ENCODE measurements at regions not wholly inside any gene's neighbourhood (a gene's known extent, or its start where the extent isn't known, plus 50 kb on each side); places are given as distances from the start of the nearest gene placed in this dataset.
A peak's percentile ranks its signal among the peaks of the same experiment; 100 is the strongest.

DNA sequence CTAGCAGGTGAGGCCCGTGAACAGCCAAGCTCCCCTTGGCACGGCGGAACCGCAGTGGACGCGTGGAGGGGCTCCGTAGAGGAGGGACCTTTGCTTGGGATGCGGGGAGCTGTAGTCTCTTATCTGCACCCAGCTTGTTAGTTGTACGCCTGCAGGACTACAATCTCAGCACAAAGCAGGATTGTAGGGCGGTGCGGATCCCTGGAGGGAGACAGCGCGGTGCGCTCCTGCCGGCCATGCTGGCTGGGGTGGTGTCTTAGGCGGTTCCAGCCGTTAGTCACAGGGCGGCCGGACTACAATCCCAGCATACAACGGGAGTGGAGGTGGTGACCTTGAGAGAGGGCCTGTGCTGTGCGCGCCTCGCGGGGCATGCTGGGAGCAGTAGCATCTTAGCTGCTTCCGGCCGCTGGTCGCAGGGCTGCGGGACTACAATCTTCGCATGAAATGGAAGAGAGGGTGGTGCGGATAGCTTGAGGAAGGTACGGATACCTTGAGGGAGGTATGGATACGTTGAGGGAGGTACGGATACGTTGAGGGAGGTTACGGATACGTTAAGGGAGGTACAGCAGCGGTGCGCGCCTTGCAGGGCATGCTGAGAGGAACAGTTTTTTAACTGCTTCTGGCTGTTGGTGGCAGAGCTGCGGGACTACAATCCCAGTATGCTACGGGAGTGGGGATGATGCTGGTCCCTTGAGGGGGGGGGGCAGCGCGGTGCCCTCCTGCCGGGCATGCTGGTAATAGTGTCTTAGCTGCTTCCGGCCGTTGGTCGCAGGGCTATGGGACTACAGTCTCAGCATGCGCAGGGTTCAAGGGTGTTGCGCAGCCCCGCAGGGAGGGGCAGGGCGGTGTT is 1419.1 kb downstream of the UQCRFS1 start:
- peak overlapping the region; percentile 89 for H3K4me2 ChIP-seq (ENCODE audit: insufficient read depth, low read length, poor library complexity, severe bottlenecking)
- H2AK5ac ChIP-seq (ENCODE audit: low read depth, low read length), result peak overlapping the region; percentile 94
- peak overlapping the region; percentile 90 for H3K27ac ChIP-seq (replicated peaks; ENCODE audit: low read length)
- peak overlapping the region; percentile 90 for H3K18ac ChIP-seq (ENCODE audit: low read length)
- peaks cover 2 to 12% of the 10 kb centered on the region in 2 donors for H3K36me3 ChIP-seq (replicated peaks in 1 of 2; ENCODE audit: control insufficient read depth in 2 of 2, insufficient read depth in 2 of 2, low read length in 2 of 2)
- peak overlapping the region; percentile 86 for H4K8ac ChIP-seq (ENCODE audit: low read depth, low read length)
- peaks cover 12% of the 10 kb centered on the region for H3K79me1 ChIP-seq (ENCODE audit: low read depth, low read length)
- peak overlapping the region; percentile 96 for H2AFZ ChIP-seq (ENCODE audit: low read length)
- H3K27me3 ChIP-seq (ENCODE audit: control insufficient read depth in 3 of 3, insufficient read depth in 3 of 3, low read depth in 1 of 3, low read length in 3 of 3), result no peaks in the 10 kb centered on the region
- no peak overlapping the region for H2BK120ac ChIP-seq (ENCODE audit: low read depth, low read length)
- H3K9me3 ChIP-seq (replicated peaks in 1 of 2; ENCODE audit: control insufficient read depth in 2 of 2, insufficient read depth in 1 of 2, low read depth in 1 of 2, low read length in 2 of 2), result peaks cover 0 to 3% of the 10 kb centered on the region in 2 donors
- peaks cover 4 to 8% of the 10 kb centered on the region in 2 donors for H3K4me1 ChIP-seq (ENCODE audit: control insufficient read depth in 2 of 2, insufficient read depth in 1 of 2, low read depth in 1 of 2, low read length in 2 of 2)
- peak overlapping the region; percentile 15 for H2BK15ac ChIP-seq (ENCODE audit: low read length)
- no CpG with 5 or more reads among the region's 51 CpGs for WGBS, 2 donors (ENCODE audit: extremely low coverage in 2 of 2, insufficient read length in 2 of 2, insufficient replicate concordance in 1 of 2)
- H3K14ac ChIP-seq (ENCODE audit: low read length), result peak overlapping the region; percentile 47
- H3K23ac ChIP-seq (ENCODE audit: low read depth, low read length, poor library complexity), result peak overlapping the region; percentile 8
- no peak overlapping the region for H4K91ac ChIP-seq (ENCODE audit: low read depth, low read length, poor library complexity)
- H3K4me3 ChIP-seq (ENCODE audit: low read length in 2 of 2), result peak overlapping the region; percentile 67 to 94
- no peak overlapping the region for H3K4ac ChIP-seq (ENCODE audit: low read length)
- peak; percentile 81 for DNase-seq (ENCODE audit: low spot score)
- H2BK12ac ChIP-seq (ENCODE audit: low read length), result no peak overlapping the region
- peak overlapping the region; percentile 96 for H3K9ac ChIP-seq (ENCODE audit: low read depth, low read length, poor library complexity)
- peak overlapping the region; percentile 33 for H2BK5ac ChIP-seq (ENCODE audit: low read length)

- Histone ChIP-seq H3K4ac (ENCODE audit: low read length) (no peak overlapping the region), H3K27ac (replicated peaks; ENCODE audit: low read length) (peak overlapping the region; percentile 90), H2AK5ac (ENCODE audit: low read depth, low read length) (no peak overlapping the region), H2BK5ac (ENCODE audit: low read length) (peak overlapping the region; percentile 33), H2AFZ (ENCODE audit: low read length) (peak overlapping the region; percentile 96), H4K91ac (ENCODE audit: low read depth, low read length, poor library complexity) (no peak overlapping the region), H3K14ac (ENCODE audit: low read length) (no peak overlapping the region), H2BK15ac (ENCODE audit: low read length) (no peak overlapping the region), H3K9me3 (replicated peaks in 1 of 2; ENCODE audit: control insufficient read depth in 2 of 2, insufficient read depth in 1 of 2, low read depth in 1 of 2, low read length in 2 of 2) (peaks cover 0 to 3% of the 10 kb centered on the region in 2 donors), H3K4me2 (ENCODE audit: insufficient read depth, low read length, poor library complexity, severe bottlenecking) (peak overlapping the region; percentile 89), H4K8ac (ENCODE audit: low read depth, low read length) (no peak overlapping the region), H3K4me3 (ENCODE audit: low read length in 2 of 2) (peak overlapping the region; percentile 67 to 94), H2BK12ac (ENCODE audit: low read length) (no peak overlapping the region), H3K4me1 (ENCODE audit: control insufficient read depth in 2 of 2, insufficient read depth in 1 of 2, low read depth in 1 of 2, low read length in 2 of 2) (peaks cover 4 to 8% of the 10 kb centered on the region in 2 donors), H3K18ac (ENCODE audit: low read length) (peak overlapping the region; percentile 84), H3K27me3 (ENCODE audit: control insufficient read depth in 3 of 3, insufficient read depth in 3 of 3, low read depth in 1 of 3, low read length in 3 of 3) (no peaks in the 10 kb centered on the region), H3K23ac (ENCODE audit: low read depth, low read length, poor library complexity) (peak overlapping the region; percentile 8), H3K79me1 (ENCODE audit: low read depth, low read length) (peaks cover 12% of the 10 kb centered on the region), H3K9ac (ENCODE audit: low read depth, low read length, poor library complexity) (peak overlapping the region; percentile 96), H3K36me3 (replicated peaks in 1 of 2; ENCODE audit: control insufficient read depth in 2 of 2, insufficient read depth in 2 of 2, low read length in 2 of 2) (peaks cover 2 to 7% of the 10 kb centered on the region in 2 donors), H2BK120ac (ENCODE audit: low read depth, low read length) (no peak overlapping the region)
- WGBS, 2 donors (ENCODE audit: extremely low coverage in 2 of 2, insufficient read length in 2 of 2, insufficient replicate concordance in 1 of 2), result no CpG with 5 or more reads among the region's 20 CpGs
- peak; percentile 65 for DNase-seq (ENCODE audit: low spot score)
Observed at GRCh38 chr19:27793128-27793643, 1419.8 kb downstream of the UQCRFS1 start.

- Histone ChIP-seq H3K79me1 (ENCODE audit: low read depth, low read length) (peaks cover 12% of the 10 kb centered on the region), H3K9me3 (replicated peaks in 1 of 2; ENCODE audit: control insufficient read depth in 2 of 2, insufficient read depth in 1 of 2, low read depth in 1 of 2, low read length in 2 of 2) (peaks cover 0 to 3% of the 10 kb centered on the region in 2 donors), H3K23ac (ENCODE audit: low read depth, low read length, poor library complexity) (no peak overlapping the region), H3K4me1 (ENCODE audit: control insufficient read depth in 2 of 2, insufficient read depth in 1 of 2, low read depth in 1 of 2, low read length in 2 of 2) (peaks cover 4 to 8% of the 10 kb centered on the region in 2 donors), H2BK15ac (ENCODE audit: low read length) (no peak overlapping the region), H3K4ac (ENCODE audit: low read length) (no peak overlapping the region), H4K91ac (ENCODE audit: low read depth, low read length, poor library complexity) (no peak overlapping the region), H3K4me3 (ENCODE audit: low read length in 2 of 2) (peak overlapping the region; percentile 67 to 94), H2BK120ac (ENCODE audit: low read depth, low read length) (no peak overlapping the region), H3K27me3 (ENCODE audit: control insufficient read depth in 3 of 3, insufficient read depth in 3 of 3, low read depth in 1 of 3, low read length in 3 of 3) (no peaks in the 10 kb centered on the region), H3K18ac (ENCODE audit: low read length) (peak overlapping the region; percentile 38), H3K14ac (ENCODE audit: low read length) (no peak overlapping the region), H2BK5ac (ENCODE audit: low read length) (no peak overlapping the region), H3K4me2 (ENCODE audit: insufficient read depth, low read length, poor library complexity, severe bottlenecking) (peak overlapping the region; percentile 89), H3K9ac (ENCODE audit: low read depth, low read length, poor library complexity) (peak overlapping the region; percentile 38), H4K8ac (ENCODE audit: low read depth, low read length) (no peak overlapping the region), H3K27ac (replicated peaks; ENCODE audit: low read length) (no peak overlapping the region), H2BK12ac (ENCODE audit: low read length) (no peak overlapping the region), H3K36me3 (replicated peaks in 1 of 2; ENCODE audit: control insufficient read depth in 2 of 2, insufficient read depth in 2 of 2, low read length in 2 of 2) (peaks cover 0 to 1% of the 10 kb centered on the region in 2 donors), H2AFZ (ENCODE audit: low read length) (peak overlapping the region; percentile 96), H2AK5ac (ENCODE audit: low read depth, low read length) (no peak overlapping the region)
- WGBS, 2 donors (ENCODE audit: extremely low coverage in 2 of 2, insufficient read length in 2 of 2, insufficient replicate concordance in 1 of 2), result no CpG with 5 or more reads among the region's 6 CpGs
- DNase-seq (ENCODE audit: low spot score), result no peak
Observed at GRCh38 chr19:27792576-27793127, 1420.3 kb downstream of the UQCRFS1 start.

Measured in neuronal stem cell (in vitro differentiated cells).